Hepatocyte (in vitro differentiated cells): ENCODE measurements at regions not wholly inside any gene's neighbourhood (a gene's known extent, or its start where the extent isn't known, plus 50 kb on each side); places are given as distances from the start of the nearest gene placed in this dataset.
"Not testable (repeated sequence)": the region's sequence is repeated elsewhere in the genome, so short reads cannot be mapped to it uniquely, and the experiment has no call there.

Source experiments
- DNase-seq: peaks from one replicate; pipeline ENCODE4 v3.0.0-alpha.2; 2016; ENCODE audit warnings: low spot score
- H2AFZ ChIP-seq: fragments of 200-600 bp; sonication (generic); 2 replicates; pipeline ENCODE4 v1.6.0; 2016; ENCODE audit warnings: antibody characterized with exemption, mild to moderate bottlenecking
- H3K27ac ChIP-seq: fragments of 200-600 bp; sonication (generic); 2 replicates; pipeline ENCODE4 v1.5.1; 2016; ENCODE audit warnings: mild to moderate bottlenecking
- H3K27me3 ChIP-seq: fragments of 200-600 bp; sonication (generic); 2 replicates; pipeline ENCODE4 v1.6.1; 2016
- H3K36me3 ChIP-seq: fragments of 200-600 bp; sonication (generic); replicated peaks from 2 replicates; pipeline ENCODE4 v1.5.1; 2016; ENCODE audit warnings: low read depth; ENCODE audit not compliant: insufficient read depth
- H3K4me1 ChIP-seq: fragments of 200-600 bp; sonication (generic); 2 replicates; pipeline ENCODE4 v1.5.1; 2016; ENCODE audit warnings: mild to moderate bottlenecking, moderate library complexity; ENCODE audit not compliant: insufficient read depth
- H3K4me2 ChIP-seq: fragments of 200-600 bp; sonication (generic); 2 replicates; pipeline ENCODE4 v1.6.0; 2016
- H3K4me3 ChIP-seq: fragments of 200-600 bp; sonication (generic); 2 replicates; pipeline ENCODE4 v1.5.1; 2016; ENCODE audit warnings: mild to moderate bottlenecking
- H3K79me2 ChIP-seq: fragments of 200-600 bp; sonication (generic); 2 replicates; pipeline ENCODE4 v1.6.0; 2017; ENCODE audit warnings: mild to moderate bottlenecking
- H3K9me2 ChIP-seq: fragments of 200-600 bp; sonication (generic); replicated peaks from 2 replicates; pipeline ENCODE4 v1.6.0; 2017; ENCODE audit warnings: mild to moderate bottlenecking; ENCODE audit not compliant: insufficient read depth
- H3K9me3 ChIP-seq: fragments of 200-600 bp; sonication (generic); 2 replicates; pipeline ENCODE4 v1.5.1; 2016; ENCODE audit warnings: low read depth, mild to moderate bottlenecking
- H4K20me1 ChIP-seq: fragments of 200-600 bp; sonication (generic); 2 replicates; pipeline ENCODE4 v1.6.0; 2016; ENCODE audit warnings: mild to moderate bottlenecking; ENCODE audit not compliant: insufficient read depth, poor library complexity, severe bottlenecking
- CTCF ChIP-seq: fragments of 200-600 bp; sonication (generic); IDR thresholded peaks from 2 replicates; pipeline ENCODE4 v1.5.1; 2016; ENCODE audit warnings: antibody characterized with exemption, mild to moderate bottlenecking; ENCODE audit not compliant: poor library complexity
- EZH2 ChIP-seq: fragments of 200-600 bp; sonication (generic); IDR thresholded peaks from 2 replicates; pipeline ENCODE4 v1.6.1; 2016; ENCODE audit warnings: antibody characterized with exemption, mild to moderate bottlenecking, borderline replicate concordance
- EZH2phosphoT487 ChIP-seq: fragments of 200-600 bp; sonication (generic); IDR thresholded peaks from one replicate; pipeline ENCODE4 v1.6.1; 2018; ENCODE audit warnings: antibody characterized with exemption, mild to moderate bottlenecking, low read depth, moderate library complexity; ENCODE audit not compliant: unreplicated experiment, severe bottlenecking
- WGBS: methylation state at CpG from one replicate; pipeline ENCODE4 v1.1.6; 2016; ENCODE audit warnings: low lambda C conversion rate; ENCODE audit errors: missing lambda C conversion rate; 5-methylcytosine and 5-hydroxymethylcytosine counted together

- TF ChIP-seq EZH2phosphoT487: no peak
- TF ChIP-seq EZH2: no peak
- no peak for TF ChIP-seq CTCF
- Histone ChIP-seq H3K27ac (no peak overlapping the region), H3K4me2 (no peak overlapping the region), H3K9me2 (no peaks in the 10 kb centered on the region), H3K9me3 (no peaks in the 10 kb centered on the region), H3K36me3 (no peaks in the 10 kb centered on the region), H3K79me2 (no peaks in the 10 kb centered on the region), H3K4me3 (no peak overlapping the region), H4K20me1 (no peaks in the 10 kb centered on the region), H3K27me3 (no peaks in the 10 kb centered on the region), H2AFZ (no peak overlapping the region), H3K4me1 (no peaks in the 10 kb centered on the region)
- 91% methylated on average over 1 of the region's 1 CpG for WGBS
- DNase-seq: no peak
Measured at GRCh38 chr4:165556383-165556782, 177.6 kb downstream of the CPE start.

GRCh38 chr4:165560941-165561340 is 182.1 kb downstream of the CPE start:
- Histone ChIP-seq H3K4me2 (no peak overlapping the region), H3K4me1 (no peaks in the 10 kb centered on the region), H3K9me3 (no peaks in the 10 kb centered on the region), H4K20me1 (no peaks in the 10 kb centered on the region), H3K27ac (no peak overlapping the region), H3K79me2 (no peaks in the 10 kb centered on the region), H3K36me3 (no peaks in the 10 kb centered on the region), H3K27me3 (no peaks in the 10 kb centered on the region), H3K9me2 (no peaks in the 10 kb centered on the region), H3K4me3 (no peak overlapping the region), H2AFZ (no peak overlapping the region)
- 93% methylated on average over 4 of the region's 4 CpGs for WGBS
- DNase-seq: no peak
- TF ChIP-seq CTCF: no peak
- no peak for TF ChIP-seq EZH2
- no peak for TF ChIP-seq EZH2phosphoT487

- Histone ChIP-seq H2AFZ (no peak overlapping the region), H3K4me1 (no peaks in the 10 kb centered on the region), H3K27ac (no peak overlapping the region), H3K9me3 (no peaks in the 10 kb centered on the region), H3K27me3 (no peaks in the 10 kb centered on the region), H3K4me2 (no peak overlapping the region), H3K4me3 (no peak overlapping the region), H3K36me3 (no peaks in the 10 kb centered on the region), H3K9me2 (no peaks in the 10 kb centered on the region), H4K20me1 (no peaks in the 10 kb centered on the region), H3K79me2 (no peaks in the 10 kb centered on the region)
- no peak for TF ChIP-seq EZH2
- DNase-seq: no peak
Measured at GRCh38 chr4:165563851-165564250, 185.0 kb downstream of the CPE start.

GRCh38 chr4:165569031-165569430 is 190.2 kb downstream of the CPE start:
- Histone ChIP-seq H3K9me3 (no peaks in the 10 kb centered on the region), H3K4me1 (no peaks in the 10 kb centered on the region), H3K36me3 (no peaks in the 10 kb centered on the region), H3K79me2 (no peaks in the 10 kb centered on the region), H3K9me2 (no peaks in the 10 kb centered on the region), H3K27ac (no peak overlapping the region), H4K20me1 (no peaks in the 10 kb centered on the region), H3K4me3 (no peak overlapping the region), H3K4me2 (no peak overlapping the region), H3K27me3 (no peaks in the 10 kb centered on the region), H2AFZ (no peak overlapping the region)
- 95% methylated on average over 8 of the region's 8 CpGs for WGBS
- no peak for DNase-seq
- no peak for TF ChIP-seq EZH2phosphoT487
- TF ChIP-seq CTCF: no peak
- TF ChIP-seq EZH2: no peak

- not testable (repeated sequence) for H2AFZ ChIP-seq, H3K27ac ChIP-seq, H4K20me1 ChIP-seq, DNase-seq, H3K4me3 ChIP-seq, H3K27me3 ChIP-seq, H3K4me1 ChIP-seq, H3K79me2 ChIP-seq, H3K36me3 ChIP-seq, H3K9me2 ChIP-seq, H3K4me2 ChIP-seq, H3K9me3 ChIP-seq
- 89% methylated on average over 1 of the region's 1 CpG for WGBS
Measured at GRCh38 chr4:165571476-165571875, 192.7 kb downstream of the CPE start.
